Keratinocyte (primary cell): ENCODE measurements at regions not wholly inside any gene's neighbourhood (a gene's known extent, or its start where the extent isn't known, plus 50 kb on each side); places are given as distances from the start of the nearest gene placed in this dataset.

Experiments used
- DNase-seq: peaks from one replicate; pipeline ENCODE4 v3.0.0-alpha.2; 2011; ENCODE audit warnings: low read depth, missing footprints, low spot score
- FAIRE-seq: peaks from 2 replicates; lab custom pipeline; 2011; peaks lifted over from hg19 to GRCh38; lab: Jason Lieb, UNC
- H2AFZ ChIP-seq: 2 replicates; pipeline ENCODE4 v1.6.0; 2012; ENCODE audit warnings: low read length, control low read depth, inconsistent platforms; ENCODE audit not compliant: control insufficient read depth
- H3K27ac ChIP-seq: 2 replicates; pipeline ENCODE4 v1.5.1; 2011; ENCODE audit warnings: low read length; ENCODE audit not compliant: control insufficient read depth, insufficient read depth
- H3K27me3 ChIP-seq: 3 replicates; pipeline ENCODE4 v1.6.0; 2011; ENCODE audit warnings: low read length; ENCODE audit not compliant: control insufficient read depth, insufficient read depth; ENCODE audit errors: extremely low read depth
- H3K36me3 ChIP-seq, 2 experiments: 2 replicates in 1 of 2; 3 replicates in 1 of 2; pipeline ENCODE4 v1.5.1; 2011; ENCODE audit warnings: low read length in 2 of 2, mild to moderate bottlenecking in 1 of 2; ENCODE audit not compliant: control insufficient read depth in 2 of 2, insufficient read depth in 2 of 2; ENCODE audit errors: extremely low read depth in 1 of 2
- H3K4me1 ChIP-seq: 3 replicates; pipeline ENCODE4 v1.5.1; 2011; ENCODE audit warnings: low read length; ENCODE audit not compliant: control insufficient read depth, insufficient read depth; ENCODE audit errors: extremely low read depth
- H3K4me2 ChIP-seq: 3 replicates; pipeline ENCODE4 v1.6.0; 2011; ENCODE audit warnings: low read depth, low read length; ENCODE audit not compliant: control insufficient read depth, insufficient read depth; ENCODE audit errors: extremely low read depth
- H3K4me3 ChIP-seq, 3 experiments: fragments of 200-600 bp in 1 of 3; sonication (generic) in 1 of 3; 2 replicates in 2 of 3; 3 replicates in 1 of 3; pipeline ENCODE4 v1.5.1; 2011 to 2016; ENCODE audit warnings: low read length in 3 of 3, mild to moderate bottlenecking in 3 of 3, control low read depth in 2 of 3, inconsistent platforms in 1 of 3, low read depth in 1 of 3, mixed read lengths in 1 of 3, mixed run types in 1 of 3, moderate library complexity in 1 of 3; ENCODE audit not compliant: control insufficient read depth in 2 of 3, insufficient read depth in 2 of 3; ENCODE audit errors: extremely low read depth in 1 of 3
- H3K79me2 ChIP-seq: 2 replicates; pipeline ENCODE4 v1.6.0; 2012; ENCODE audit warnings: low read length; ENCODE audit not compliant: control insufficient read depth, insufficient read depth
- H3K9ac ChIP-seq: 3 replicates; pipeline ENCODE4 v1.6.0; 2011; ENCODE audit warnings: low read length; ENCODE audit not compliant: control insufficient read depth, insufficient read depth; ENCODE audit errors: extremely low read depth
- H3K9me1 ChIP-seq: 3 replicates; pipeline ENCODE4 v1.6.0; 2011; ENCODE audit warnings: low read length; ENCODE audit not compliant: control insufficient read depth, insufficient read depth; ENCODE audit errors: extremely low read depth
- H3K9me3 ChIP-seq: 2 replicates; pipeline ENCODE4 v1.5.1; 2012; ENCODE audit warnings: low read depth, low read length; ENCODE audit not compliant: control insufficient read depth
- H4K20me1 ChIP-seq: 3 replicates; pipeline ENCODE4 v1.6.0; 2011; ENCODE audit warnings: low read length; ENCODE audit not compliant: control insufficient read depth, insufficient read depth; ENCODE audit errors: extremely low read depth
- EZH2 ChIP-seq: IDR thresholded peaks from one replicate; pipeline ENCODE4 v1.6.1; 2012; ENCODE audit warnings: inconsistent platforms, mild to moderate bottlenecking, low read length, moderate library complexity
- dilution Hi-C: fragments of 300-500 bp; cut with MboI; formaldehyde crosslinking; loops from one replicate; pipeline ENCODE4 v1.7.0; 2020; ENCODE audit warnings: low sequenced_read_pairs; ENCODE audit not compliant: extremely low pct_ligation_motif_present
- TF ChIP-seq, protein P1 (sequence below), 3 experiments: IDR thresholded peaks in 1 of 3; conservative IDR thresholded peaks in 1 of 3; optimal IDR thresholded peaks in 1 of 3; 2 replicates in 2 of 3; 3 replicates in 1 of 3; pipeline versions ENCODE3 to v1.5.1; 2011; ENCODE audit warnings: low read length in 3 of 3, mild to moderate bottlenecking in 3 of 3, moderate library complexity in 2 of 3, control low read depth in 1 of 3, inconsistent platforms in 1 of 3; ENCODE audit not compliant: insufficient read depth in 2 of 3; ENCODE audit errors: extremely low read depth in 1 of 3

DNA sequence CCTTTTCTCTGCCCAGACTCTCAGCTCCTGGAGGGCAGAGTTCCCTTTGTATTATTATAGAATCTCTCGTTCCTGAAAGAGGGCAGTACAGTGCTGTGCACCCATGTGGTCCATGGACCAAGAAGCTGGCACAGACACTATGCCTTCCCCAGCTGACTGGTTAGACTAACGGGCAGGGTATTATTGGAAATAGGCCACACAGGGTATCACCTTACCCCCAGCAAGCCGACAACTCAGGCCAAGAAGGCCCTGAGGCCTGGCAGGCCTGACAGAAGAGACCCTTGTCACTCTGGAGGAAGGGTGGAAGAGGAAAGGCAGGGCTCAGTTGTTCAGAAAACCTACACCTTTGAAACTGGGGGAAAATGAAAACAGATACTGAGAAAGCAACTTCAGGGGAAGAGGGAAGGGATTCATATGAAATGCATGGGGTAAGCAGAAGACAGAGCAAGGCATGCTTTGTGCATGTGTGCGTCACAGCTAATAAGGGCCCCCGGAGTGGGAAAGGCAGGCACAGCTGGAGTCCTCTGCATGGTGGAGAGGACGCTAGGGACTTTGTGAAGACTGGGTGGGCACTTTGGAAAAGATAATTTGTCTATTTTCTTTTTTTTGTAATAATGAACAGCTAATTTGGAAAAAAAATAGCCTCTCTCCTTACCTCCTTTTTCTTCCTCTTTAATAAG is 476.8 kb upstream of the CELF4 start:
- no peaks in the 10 kb centered on the region for H3K9me1 ChIP-seq
- no peak overlapping the region for H3K9ac ChIP-seq
- no peak overlapping the region for H3K4me2 ChIP-seq
- dilution Hi-C loops: no loop called here
- H3K79me2 ChIP-seq: no peaks in the 10 kb centered on the region
- peaks cover 22% of the 10 kb centered on the region for H3K4me1 ChIP-seq
- no peak overlapping the region for H3K4me3 ChIP-seq
- no peaks in the 10 kb centered on the region for H3K27me3 ChIP-seq
- no peak overlapping the region for H2AFZ ChIP-seq
- H4K20me1 ChIP-seq: no peaks in the 10 kb centered on the region
- H3K9me3 ChIP-seq: no peaks in the 10 kb centered on the region
- DNase-seq (no peak), FAIRE-seq (no peak)
- no peaks in the 10 kb centered on the region for H3K36me3 ChIP-seq
- no peak for TF ChIP-seq EZH2
- TF ChIP-seq, protein P1, sequence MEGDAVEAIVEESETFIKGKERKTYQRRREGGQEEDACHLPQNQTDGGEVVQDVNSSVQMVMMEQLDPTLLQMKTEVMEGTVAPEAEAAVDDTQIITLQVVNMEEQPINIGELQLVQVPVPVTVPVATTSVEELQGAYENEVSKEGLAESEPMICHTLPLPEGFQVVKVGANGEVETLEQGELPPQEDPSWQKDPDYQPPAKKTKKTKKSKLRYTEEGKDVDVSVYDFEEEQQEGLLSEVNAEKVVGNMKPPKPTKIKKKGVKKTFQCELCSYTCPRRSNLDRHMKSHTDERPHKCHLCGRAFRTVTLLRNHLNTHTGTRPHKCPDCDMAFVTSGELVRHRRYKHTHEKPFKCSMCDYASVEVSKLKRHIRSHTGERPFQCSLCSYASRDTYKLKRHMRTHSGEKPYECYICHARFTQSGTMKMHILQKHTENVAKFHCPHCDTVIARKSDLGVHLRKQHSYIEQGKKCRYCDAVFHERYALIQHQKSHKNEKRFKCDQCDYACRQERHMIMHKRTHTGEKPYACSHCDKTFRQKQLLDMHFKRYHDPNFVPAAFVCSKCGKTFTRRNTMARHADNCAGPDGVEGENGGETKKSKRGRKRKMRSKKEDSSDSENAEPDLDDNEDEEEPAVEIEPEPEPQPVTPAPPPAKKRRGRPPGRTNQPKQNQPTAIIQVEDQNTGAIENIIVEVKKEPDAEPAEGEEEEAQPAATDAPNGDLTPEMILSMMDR (optimal IDR thresholded peaks at IDR 0.05 in 1 of 3, IDR thresholded peaks at IDR 0.05 in 1 of 3, conservative IDR thresholded peaks at IDR 0.05 in 1 of 3; ENCODE audit: extremely low read depth in 1 of 3, insufficient read depth in 2 of 3, low read length in 3 of 3): no peak
- H3K27ac ChIP-seq: no peak overlapping the region

DNA sequence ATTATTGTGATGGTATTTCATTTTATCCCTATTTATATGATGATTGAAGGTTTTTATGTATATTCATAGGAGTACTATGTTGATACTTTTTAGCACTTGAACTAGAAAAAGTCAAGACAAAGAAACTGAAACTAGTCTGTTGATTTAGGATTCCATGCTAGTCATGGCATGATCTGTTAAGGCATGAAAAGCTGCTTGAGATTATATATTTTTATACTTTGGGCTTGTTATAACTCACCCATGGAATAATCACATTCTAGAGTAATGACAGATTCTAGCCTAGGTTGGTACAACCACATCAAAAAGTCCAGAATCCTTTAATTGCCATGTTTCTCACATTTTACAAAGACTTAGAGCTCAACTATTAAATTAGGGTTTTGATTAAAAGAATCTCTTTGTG is 472.6 kb upstream of the CELF4 start:
- Histone ChIP-seq H3K9ac (no peak overlapping the region), H3K27me3 (no peaks in the 10 kb centered on the region), H3K9me3 (no peaks in the 10 kb centered on the region), H4K20me1 (no peaks in the 10 kb centered on the region), H3K4me3 (no peak overlapping the region), H3K4me2 (peak overlapping the region; percentile 49), H3K79me2 (no peaks in the 10 kb centered on the region), H3K4me1 (peaks cover 25% of the 10 kb centered on the region), H3K27ac (peak overlapping the region; percentile 34), H2AFZ (peak overlapping the region; percentile 44), H3K36me3 (no peaks in the 10 kb centered on the region), H3K9me1 (no peaks in the 10 kb centered on the region)
- DNase-seq (no peak), FAIRE-seq (no peak)
- dilution Hi-C loops: no loop called here
- no peak for TF ChIP-seq EZH2
- TF ChIP-seq, protein P1 (optimal IDR thresholded peaks at IDR 0.05 in 1 of 3, IDR thresholded peaks at IDR 0.05 in 1 of 3, conservative IDR thresholded peaks at IDR 0.05 in 1 of 3; ENCODE audit: extremely low read depth in 1 of 3, insufficient read depth in 2 of 3, low read length in 3 of 3): no peak
